HG03066 (cell line): ENCODE measurements at regions not wholly inside any gene's neighbourhood (a gene's known extent, or its start where the extent isn't known, plus 50 kb on each side); places are given as distances from the start of the nearest gene placed in this dataset.
"Not testable (repeated sequence)": the region's sequence is repeated elsewhere in the genome, so short reads cannot be mapped to it uniquely, and the experiment has no call there.

Source experiments
- ATAC-seq: cut with Tn5 transposase; IDR thresholded peaks from one replicate; pipeline ENCODE4 v1.9.1; 2021; ENCODE audit warnings: low read depth; ENCODE audit not compliant: unreplicated experiment

DNA sequence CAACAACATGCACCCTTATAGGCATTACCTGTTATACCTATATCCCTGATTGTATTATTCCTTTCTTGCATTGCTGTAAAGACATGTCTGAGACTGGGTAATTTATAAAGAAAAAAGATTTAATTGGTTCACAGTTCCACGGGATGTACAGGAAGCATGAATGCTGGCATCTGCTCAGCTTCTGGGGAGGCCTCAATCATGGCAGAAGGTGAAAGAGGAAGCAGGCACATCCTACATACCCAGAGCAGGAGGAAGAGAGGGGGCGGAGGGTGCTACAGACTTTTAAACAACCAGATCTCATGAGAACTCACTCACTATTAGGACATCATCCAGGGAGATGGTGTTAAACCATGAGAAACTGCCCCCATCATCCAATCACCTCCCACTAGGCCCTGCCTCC is 191.7 kb upstream of the SPHKAP start:
- no peak for ATAC-seq

DNA sequence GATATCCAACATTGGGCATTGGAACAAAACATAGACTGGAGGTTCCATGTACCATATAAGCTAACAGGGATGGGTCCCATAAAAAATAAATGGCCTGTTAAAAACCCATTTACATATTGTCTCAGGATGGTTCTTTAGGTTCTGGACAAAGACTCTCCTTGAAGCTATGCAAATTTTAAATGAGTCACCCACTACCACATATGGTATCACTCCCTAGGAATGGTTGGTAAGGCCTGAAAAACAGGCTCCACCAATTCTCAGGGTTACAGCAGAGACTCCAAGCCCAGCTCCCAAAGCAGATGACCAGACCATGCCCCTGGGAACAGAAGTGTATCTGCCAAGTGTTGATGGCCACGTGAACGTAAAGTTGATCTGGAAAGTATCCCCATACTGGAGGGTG is 190.7 kb upstream of the SPHKAP start:
- no peak for ATAC-seq

DNA sequence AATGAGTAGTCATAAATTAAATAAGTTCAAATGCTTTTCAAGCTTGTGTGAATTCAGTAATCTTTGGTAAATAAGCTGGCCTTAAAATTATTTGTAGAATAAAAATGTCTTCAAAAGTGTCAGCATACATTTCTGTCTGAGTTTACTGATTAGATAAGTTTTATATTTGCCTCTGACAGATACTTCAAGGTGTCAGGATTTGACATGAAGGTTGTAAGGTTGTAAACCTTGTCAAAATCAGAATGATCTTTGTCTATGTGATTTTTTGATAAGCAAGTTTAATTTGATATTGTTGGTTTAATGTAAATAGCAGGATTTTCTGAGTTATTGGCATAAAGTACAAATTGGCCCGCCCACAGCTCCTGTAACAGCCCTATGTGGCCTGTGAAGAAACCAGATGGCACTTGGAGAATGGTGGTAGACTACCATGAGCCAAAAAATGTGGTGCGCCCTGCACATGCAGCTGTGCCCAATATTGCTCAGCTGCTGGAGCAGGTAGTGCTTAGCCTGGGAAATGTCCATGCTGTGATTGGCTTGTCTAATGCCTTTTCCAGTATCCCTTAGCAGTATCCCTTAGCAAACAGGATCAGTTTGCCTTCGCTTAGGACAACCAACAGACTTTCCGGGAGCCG is 188.0 kb upstream of the SPHKAP start:
- no peak for ATAC-seq

GRCh38 chr2:228367356-228367755 is 185.9 kb upstream of the SPHKAP start:
- ATAC-seq, result no peak

DNA sequence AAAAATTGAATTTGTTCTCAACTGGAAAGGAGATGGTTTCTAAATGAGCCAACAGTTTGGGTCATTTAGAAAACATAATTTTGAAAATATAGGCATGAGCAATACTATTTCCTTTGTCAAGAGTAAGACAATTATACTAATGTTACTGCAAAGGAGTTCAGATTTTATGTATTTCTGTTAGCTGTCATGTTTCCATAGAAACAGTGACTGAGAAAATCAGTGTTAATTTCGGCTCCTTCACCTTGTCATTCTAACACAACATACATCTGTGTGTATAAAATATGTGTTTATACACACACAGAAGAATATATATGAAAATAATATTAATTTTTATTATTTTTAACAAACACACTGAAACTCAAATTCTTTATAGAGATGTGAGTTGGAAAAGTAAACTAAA is 178.0 kb upstream of the SPHKAP start:
- no peak for ATAC-seq

GRCh38 chr2:228355897-228356296 is 174.4 kb upstream of the SPHKAP start:
- ATAC-seq, result no peak

DNA sequence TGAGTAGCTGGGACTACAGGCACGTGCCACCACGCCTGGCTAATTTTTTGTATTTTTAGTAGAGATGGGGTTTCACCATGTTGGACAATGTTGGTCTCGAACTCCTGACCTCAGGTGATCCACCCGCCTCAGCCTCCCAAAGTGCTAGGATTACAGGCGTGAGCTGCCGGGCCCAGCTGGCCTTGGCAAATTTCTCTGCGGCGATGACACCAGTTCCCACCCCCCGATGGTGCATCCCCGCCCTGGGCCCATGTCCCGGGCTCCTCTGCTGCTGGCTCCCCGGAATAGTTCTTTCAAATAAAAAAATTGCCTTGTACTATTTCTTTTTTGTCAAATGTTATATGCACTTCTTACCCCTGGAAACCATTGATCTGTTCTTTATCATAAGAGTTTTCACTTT is 171.5 kb upstream of the SPHKAP start:
- ATAC-seq, result not testable (repeated sequence)

- no peak for ATAC-seq
Measured at GRCh38 chr2:228352048-228352447, 170.6 kb upstream of the SPHKAP start.

GRCh38 chr2:228348516-228349064 is 167.1 kb upstream of the SPHKAP start:
- ATAC-seq, result no peak

GRCh38 chr2:228344531-228344930 is 163.0 kb upstream of the SPHKAP start:
- no peak for ATAC-seq

DNA sequence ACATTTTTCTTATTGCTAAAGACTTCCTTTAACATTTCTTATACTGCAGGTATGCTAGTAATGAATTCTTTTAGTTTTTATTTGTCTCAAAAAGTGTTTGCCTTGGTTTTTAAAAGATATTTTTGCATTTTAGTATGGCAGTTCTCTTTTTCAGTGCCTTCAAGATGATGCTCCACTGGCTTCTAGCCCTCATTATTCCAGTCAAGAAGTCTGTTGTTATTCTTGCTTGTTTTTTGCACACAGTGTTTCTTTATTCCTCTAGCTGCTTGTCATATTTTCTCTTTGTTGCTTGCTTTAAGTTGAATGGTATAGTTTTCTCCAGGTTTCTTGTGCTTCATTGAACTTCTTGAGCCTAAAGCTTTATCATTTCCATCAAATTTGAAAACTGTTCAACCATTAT is 158.0 kb upstream of the SPHKAP start:
- ATAC-seq, result no peak

- no peak for ATAC-seq
Measured at GRCh38 chr2:228334180-228334579, 152.7 kb upstream of the SPHKAP start.

DNA sequence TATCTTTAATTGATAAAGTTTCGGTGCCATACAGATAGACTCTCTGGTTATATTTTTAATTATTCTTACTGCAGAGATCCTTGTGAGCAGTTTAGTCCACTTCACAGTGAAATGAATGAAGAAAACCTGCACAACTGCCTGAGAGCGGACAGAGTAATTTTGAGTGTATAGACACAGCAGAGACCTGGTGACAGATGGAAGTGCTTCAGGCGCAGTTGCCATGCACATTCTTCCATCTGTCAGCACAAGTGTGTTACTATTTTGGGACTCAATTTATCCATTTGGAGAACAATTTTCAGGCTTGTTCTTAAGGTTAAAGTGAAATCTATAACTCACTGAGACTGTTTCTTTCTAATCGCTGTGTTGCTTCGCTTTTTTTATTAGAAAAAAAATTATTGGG is 147.8 kb upstream of the SPHKAP start:
- ATAC-seq, result no peak

- no peak for ATAC-seq
Measured at GRCh38 chr2:228321015-228321414, 139.5 kb upstream of the SPHKAP start.

DNA sequence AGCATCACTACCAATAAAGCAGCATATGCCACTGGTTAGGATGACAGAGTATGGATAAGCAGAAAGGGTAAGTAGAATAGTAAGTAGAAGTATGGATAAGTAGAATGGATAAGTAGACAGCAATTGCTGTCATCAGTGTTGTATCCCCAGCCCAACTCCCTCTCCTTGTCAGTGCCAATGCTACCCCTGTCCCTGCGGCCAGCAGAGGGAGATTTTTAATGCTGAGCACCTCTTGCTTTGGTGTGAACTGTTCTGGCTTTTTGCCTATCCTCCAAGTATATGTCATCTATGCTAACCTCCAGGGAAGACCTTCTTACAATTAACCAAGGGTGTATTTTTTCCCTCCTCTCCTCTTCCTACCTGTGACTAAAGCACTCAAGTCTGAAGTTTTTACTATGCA is 136.7 kb upstream of the SPHKAP start:
- ATAC-seq, result no peak

- no peak for ATAC-seq
Measured at GRCh38 chr2:228312172-228312571, 130.7 kb upstream of the SPHKAP start.

GRCh38 chr2:228303960-228304359 is 122.5 kb upstream of the SPHKAP start:
- no peak for ATAC-seq

DNA sequence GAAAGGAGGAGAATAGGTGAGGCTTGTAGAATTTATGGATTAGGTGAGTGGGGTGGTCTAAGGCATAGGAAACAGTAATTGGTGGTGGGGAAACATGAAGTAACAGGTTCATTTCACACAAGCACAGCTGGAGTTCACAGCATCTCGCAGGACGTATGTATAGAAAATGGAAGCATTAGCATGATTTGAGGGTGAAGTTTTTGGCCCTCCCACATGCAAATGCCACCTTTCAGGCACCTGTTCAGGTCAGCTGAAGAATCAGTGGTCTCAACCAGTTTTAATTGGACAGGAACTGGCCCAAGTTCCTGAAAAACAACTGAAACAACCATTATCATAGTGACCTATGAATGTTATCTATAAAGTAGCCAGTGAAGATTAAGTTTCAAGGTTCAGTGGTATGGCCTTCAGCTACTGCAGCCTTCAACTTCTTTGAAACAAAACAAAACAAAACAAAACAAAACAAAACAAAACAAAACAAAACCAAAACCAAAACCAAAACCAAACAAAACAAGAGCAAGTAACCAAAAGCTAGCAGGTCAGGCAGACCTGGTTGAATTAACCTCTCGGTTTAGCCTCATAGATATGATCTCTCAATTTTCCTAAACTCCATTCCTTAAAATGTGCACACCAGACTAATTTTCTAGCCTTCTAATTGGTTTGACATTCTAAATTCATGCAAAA is 102.1 kb upstream of the SPHKAP start:
- no peak for ATAC-seq

DNA sequence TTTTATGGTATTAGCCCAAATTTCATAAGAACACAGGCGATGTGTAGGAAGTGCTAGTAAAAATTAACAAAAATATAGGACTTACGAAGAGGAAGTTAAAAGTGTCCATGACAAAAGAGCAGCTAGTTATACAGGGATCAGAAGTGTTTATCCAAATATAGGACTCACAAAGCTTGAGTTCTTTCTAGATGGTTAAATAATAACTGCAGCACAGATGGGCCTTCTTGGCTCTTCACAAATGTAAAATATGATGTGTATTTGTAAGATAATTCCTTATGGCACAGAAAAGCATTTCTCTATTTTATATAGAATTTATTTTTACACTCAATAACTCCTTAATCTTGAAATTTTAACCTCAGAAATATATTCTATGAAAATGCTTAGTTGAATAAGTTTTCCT is 100.9 kb upstream of the SPHKAP start:
- no peak for ATAC-seq

GRCh38 chr2:228273159-228273558 is 91.7 kb upstream of the SPHKAP start:
- ATAC-seq, result no peak

DNA sequence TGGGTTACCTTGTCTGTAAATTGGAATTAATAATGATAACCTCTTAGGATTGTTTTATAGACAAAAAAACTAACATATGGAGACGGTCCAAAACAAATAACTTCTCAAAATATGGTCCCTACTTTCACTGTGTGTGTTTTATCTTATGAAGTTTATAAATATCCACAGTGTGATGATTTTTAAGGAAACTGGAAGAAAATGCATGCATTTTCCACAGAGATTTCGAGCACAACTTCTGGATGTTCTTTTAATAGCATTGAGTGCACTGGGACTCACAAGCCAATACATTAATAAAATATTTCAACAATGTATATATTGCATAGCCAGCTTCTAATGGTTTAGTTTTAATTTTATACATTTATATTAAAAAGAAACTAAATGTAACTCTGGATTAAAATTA is 87.9 kb upstream of the SPHKAP start:
- ATAC-seq, result no peak

GRCh38 chr2:228268756-228269155 is 87.3 kb upstream of the SPHKAP start:
- ATAC-seq, result no peak
